ENCODE measurements at regions not wholly inside any gene's neighbourhood (a gene's known extent, or its start where the extent isn't known, plus 50 kb on each side); places are given as distances from the start of the nearest gene placed in this dataset.
"Not testable (repeated sequence)": the region's sequence is repeated elsewhere in the genome, so short reads cannot be mapped to it uniquely, and the experiment has no call there.

DNA sequence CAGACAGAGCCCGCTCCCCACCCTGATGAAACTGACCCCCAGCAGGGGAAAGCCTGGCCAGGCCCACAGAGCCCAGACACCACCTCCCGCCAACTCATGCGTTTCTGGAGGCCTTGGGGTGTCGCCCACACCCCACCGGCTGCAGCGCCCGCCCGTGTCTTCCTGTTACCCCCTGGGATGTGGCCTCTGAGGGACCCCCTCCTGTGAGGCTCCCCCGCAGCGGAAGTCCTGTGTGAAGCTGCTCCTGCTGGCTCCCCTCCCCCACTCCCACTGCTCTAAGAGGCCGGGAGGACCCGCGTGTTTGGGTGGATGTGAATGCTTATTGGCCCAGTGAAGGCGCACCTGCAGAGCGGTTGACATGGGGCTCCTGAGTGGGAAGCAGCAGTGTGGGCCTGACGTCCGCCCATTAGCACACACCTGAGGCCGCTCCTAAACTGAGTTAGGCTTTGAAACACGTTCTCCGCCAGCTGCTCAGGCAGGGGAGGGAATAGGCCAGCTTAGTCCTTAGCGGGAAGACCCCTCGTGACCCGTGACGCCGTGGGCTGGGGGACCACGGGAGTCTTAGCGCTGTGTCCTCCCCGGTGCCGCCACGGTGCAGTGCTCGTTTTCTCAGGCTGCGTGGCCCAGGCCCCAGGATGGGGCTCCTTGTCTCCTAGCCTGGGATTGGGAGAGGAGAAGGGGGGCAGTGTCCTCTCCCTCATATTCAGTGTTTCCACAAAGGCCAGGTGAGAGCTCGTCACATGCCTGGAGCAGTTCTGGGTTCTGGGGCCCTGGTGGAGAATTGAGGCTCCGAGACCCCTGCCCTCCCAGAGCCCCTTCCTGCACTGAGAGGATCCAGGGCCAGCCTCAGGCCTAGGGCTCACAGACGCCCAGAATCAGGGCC is 323.4 kb upstream of the SFSWAP start:
- Histone ChIP-seq H3K27me3 (ENCODE audit: control insufficient read depth, insufficient read depth, low read length) (no peaks in the 10 kb centered on the region), H3K27ac (ENCODE audit: low read length) (no peak overlapping the region), H3K9me3 (ENCODE audit: control insufficient read depth, low read depth, low read length) (no peaks in the 10 kb centered on the region), H3K36me3 (ENCODE audit: control insufficient read depth, low read depth, low read length) (no peaks in the 10 kb centered on the region), H3K9ac (ENCODE audit: low read length) (no peak overlapping the region), H3K4me1 (ENCODE audit: control insufficient read depth, low read depth, low read length) (peaks cover 4% of the 10 kb centered on the region), H3K4me3 (ENCODE audit: low read length) (no peak overlapping the region)

GRCh38 chr12:131388164-131389053 is 322.5 kb upstream of the SFSWAP start:
- not testable (repeated sequence) for H3K4me3 ChIP-seq (ENCODE audit: low read length); H3K36me3 ChIP-seq (ENCODE audit: control insufficient read depth, low read depth, low read length); H3K4me1 ChIP-seq (ENCODE audit: control insufficient read depth, low read depth, low read length)

GRCh38 chr12:131389054-131390013 is 321.6 kb upstream of the SFSWAP start:
- Histone ChIP-seq H3K9ac (ENCODE audit: low read length) (no peak overlapping the region), H3K36me3 (ENCODE audit: control insufficient read depth, low read depth, low read length) (no peaks in the 10 kb centered on the region), H3K4me1 (ENCODE audit: control insufficient read depth, low read depth, low read length) (peaks cover 4% of the 10 kb centered on the region), H3K27ac (ENCODE audit: low read length) (no peak overlapping the region), H3K4me3 (ENCODE audit: low read length) (no peak overlapping the region), H3K27me3 (ENCODE audit: control insufficient read depth, insufficient read depth, low read length) (no peaks in the 10 kb centered on the region), H3K9me3 (ENCODE audit: control insufficient read depth, low read depth, low read length) (no peaks in the 10 kb centered on the region)

More at GRCh38 chr12:131388164-131389053, 322.5 kb upstream of the SFSWAP start:
- H3K27ac ChIP-seq (ENCODE audit: low read length); H3K9ac ChIP-seq (ENCODE audit: low read length); H3K9me3 ChIP-seq (ENCODE audit: control insufficient read depth, low read depth, low read length); H3K27me3 ChIP-seq (ENCODE audit: control insufficient read depth, insufficient read depth, low read length): not testable (repeated sequence)

GRCh38 chr12:131390412-131391334 is 320.2 kb upstream of the SFSWAP start:
- H3K9ac ChIP-seq (ENCODE audit: low read length) = no peak overlapping the region
- H3K4me3 ChIP-seq (ENCODE audit: low read length) = no peak overlapping the region
- H3K4me1 ChIP-seq (ENCODE audit: control insufficient read depth, low read depth, low read length) = peaks cover 4% of the 10 kb centered on the region
- no peak overlapping the region for H3K27ac ChIP-seq (ENCODE audit: low read length)
- H3K9me3 ChIP-seq (ENCODE audit: control insufficient read depth, low read depth, low read length) = no peaks in the 10 kb centered on the region
- no peaks in the 10 kb centered on the region for H3K36me3 ChIP-seq (ENCODE audit: control insufficient read depth, low read depth, low read length)
- H3K27me3 ChIP-seq (ENCODE audit: control insufficient read depth, insufficient read depth, low read length) = no peaks in the 10 kb centered on the region

- H3K9ac ChIP-seq (ENCODE audit: low read length) = no peak overlapping the region
- H3K36me3 ChIP-seq (ENCODE audit: control insufficient read depth, low read depth, low read length) = no peaks in the 10 kb centered on the region
- H3K27me3 ChIP-seq (ENCODE audit: control insufficient read depth, insufficient read depth, low read length) = no peaks in the 10 kb centered on the region
- H3K9me3 ChIP-seq (ENCODE audit: control insufficient read depth, low read depth, low read length) = no peaks in the 10 kb centered on the region
- H3K4me3 ChIP-seq (ENCODE audit: low read length) = no peak overlapping the region
- H3K27ac ChIP-seq (ENCODE audit: low read length) = no peak overlapping the region
- peaks cover 4% of the 10 kb centered on the region for H3K4me1 ChIP-seq (ENCODE audit: control insufficient read depth, low read depth, low read length)
Observed at GRCh38 chr12:131391399-131391798, 319.5 kb upstream of the SFSWAP start.

DNA sequence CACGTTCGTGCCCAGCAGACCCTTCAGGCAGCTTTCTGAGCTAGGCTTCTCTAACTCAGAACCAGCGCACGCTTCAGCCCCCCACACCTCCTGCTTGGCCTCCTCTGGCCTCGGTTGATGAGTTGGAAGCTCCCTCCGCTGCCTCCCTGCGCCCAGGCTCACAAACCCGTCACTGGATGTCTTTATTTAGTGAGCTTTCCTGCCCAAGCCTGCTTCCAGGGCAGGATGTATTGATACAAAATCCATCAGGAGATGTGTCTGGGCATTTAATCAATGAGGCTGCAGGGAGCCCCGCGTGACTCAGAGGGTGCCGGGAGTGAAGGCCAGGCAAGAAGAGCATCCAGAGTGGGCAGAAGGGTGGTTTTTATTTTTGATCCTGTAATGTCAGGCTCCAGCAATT is 316.1 kb upstream of the SFSWAP start:
- H3K9ac ChIP-seq (ENCODE audit: low read length); H3K36me3 ChIP-seq (ENCODE audit: control insufficient read depth, low read depth, low read length); H3K4me3 ChIP-seq (ENCODE audit: low read length); H3K9me3 ChIP-seq (ENCODE audit: control insufficient read depth, low read depth, low read length); H3K4me1 ChIP-seq (ENCODE audit: control insufficient read depth, low read depth, low read length); H3K27me3 ChIP-seq (ENCODE audit: control insufficient read depth, insufficient read depth, low read length); H3K27ac ChIP-seq (ENCODE audit: low read length): not testable (repeated sequence)

- H3K4me1 ChIP-seq (ENCODE audit: control insufficient read depth, low read depth, low read length); H3K4me3 ChIP-seq (ENCODE audit: low read length); H3K27me3 ChIP-seq (ENCODE audit: control insufficient read depth, insufficient read depth, low read length); H3K9me3 ChIP-seq (ENCODE audit: control insufficient read depth, low read depth, low read length); H3K27ac ChIP-seq (ENCODE audit: low read length); H3K36me3 ChIP-seq (ENCODE audit: control insufficient read depth, low read depth, low read length); H3K9ac ChIP-seq (ENCODE audit: low read length): not testable (repeated sequence)
Observed at GRCh38 chr12:131395209-131395684, 315.6 kb upstream of the SFSWAP start.

- Histone ChIP-seq H3K4me3 (ENCODE audit: low read length) (no peak overlapping the region), H3K27ac (ENCODE audit: low read length) (no peak overlapping the region), H3K27me3 (ENCODE audit: control insufficient read depth, insufficient read depth, low read length) (no peaks in the 10 kb centered on the region), H3K9ac (ENCODE audit: low read length) (no peak overlapping the region), H3K36me3 (ENCODE audit: control insufficient read depth, low read depth, low read length) (no peaks in the 10 kb centered on the region), H3K9me3 (ENCODE audit: control insufficient read depth, low read depth, low read length) (peaks cover 4% of the 10 kb centered on the region), H3K4me1 (ENCODE audit: control insufficient read depth, low read depth, low read length) (no peaks in the 10 kb centered on the region)
Observed at GRCh38 chr12:131395971-131396573, 314.8 kb upstream of the SFSWAP start.

- H3K4me1 ChIP-seq (ENCODE audit: control insufficient read depth, low read depth, low read length) = no peaks in the 10 kb centered on the region
Observed at GRCh38 chr12:131397493-131398181, 313.3 kb upstream of the SFSWAP start.

More at GRCh38 chr12:131397493-131398181, 313.3 kb upstream of the SFSWAP start:
- Histone ChIP-seq H3K9me3 (ENCODE audit: control insufficient read depth, low read depth, low read length) (peaks cover 4% of the 10 kb centered on the region), H3K9ac (ENCODE audit: low read length) (no peak overlapping the region), H3K36me3 (ENCODE audit: control insufficient read depth, low read depth, low read length) (no peaks in the 10 kb centered on the region), H3K4me3 (ENCODE audit: low read length) (no peak overlapping the region), H3K27me3 (ENCODE audit: control insufficient read depth, insufficient read depth, low read length) (no peaks in the 10 kb centered on the region), H3K27ac (ENCODE audit: low read length) (no peak overlapping the region)
